Testis (tissue), 2 donors: ENCODE measurements at regions not wholly inside any gene's neighbourhood (a gene's known extent, or its start where the extent isn't known, plus 50 kb on each side); places are given as distances from the start of the nearest gene placed in this dataset.

Experiments
- CTCF ChIP-seq, 3 experiments: fragments of 450-650 bp in 2 of 3; fragments of 200-600 bp in 1 of 3; sonication (generic) in 1 of 3; IDR thresholded peaks; one replicate each; pipeline ENCODE4 v1.5.1; 2016 to 2019; ENCODE audit warnings: antibody characterized with exemption in 3 of 3, mild to moderate bottlenecking in 2 of 3, moderate library complexity in 1 of 3
- POLR2A ChIP-seq: fragments of 450-650 bp; IDR thresholded peaks from one replicate; pipeline ENCODE4 v1.6.1; 2017; ENCODE audit warnings: antibody characterized with exemption, mild to moderate bottlenecking, moderate library complexity

- TF ChIP-seq CTCF (IDR thresholded peaks at IDR 0.05) = no peak
- TF ChIP-seq POLR2A = no peak
These were observed 138.8 kb upstream of the TNR start for GRCh38 chr1:175882192-175882591.
